HCT116 (cell line): ENCODE measurements at regions not wholly inside any gene's neighbourhood (a gene's known extent, or its start where the extent isn't known, plus 50 kb on each side); places are given as distances from the start of the nearest gene placed in this dataset.

Experiments used
- ATAC-seq: fragments of 200-7000 bp; cut with Tn5 transposase; 2 replicates; pipeline ENCODE4 v1.9.1; 2020; ENCODE audit warnings: mild to moderate bottlenecking, moderate library complexity
- BruUV-seq: library from RNA; stranded (reverse); fragments of 400-500 nt; replicated peaks from 2 replicates; lab custom pipeline; 2021; lab: Mats Ljungman, UMichigan
- CTCF ChIA-PET: fragments of 300-600 bp; sonication (Branson Sonifier 250); formaldehyde crosslinking; loops from one replicate; lab custom pipeline; 2021; ENCODE audit warnings: antibody characterized with exemption; lab: Charles Lee
- POLR2A ChIA-PET: fragments of 300-600, 350-600 bp; sonication (Branson Sonifier 250); formaldehyde crosslinking; loops from one replicate; lab custom pipeline; 2021; ENCODE audit warnings: antibody characterized with exemption; lab: Charles Lee
- RAD21 ChIA-PET, 2 experiments: fragments of 300-600 bp; sonication (Branson Sonifier 250); formaldehyde crosslinking; loops; one replicate each; lab custom pipeline; 2023; ENCODE audit warnings: low total read pairs in 2 of 2; ENCODE audit not compliant: uncharacterized antibody in 2 of 2, unreplicated experiment in 2 of 2, low non-redundant PET in 1 of 2; lab: Charles Lee
- DNase-seq: peaks from one replicate; pipeline ENCODE4 v3.0.0-alpha.2; 2010; ENCODE audit warnings: low read depth, low spot score
- H2AFZ ChIP-seq: fragments of 200-600 bp; shearing (Covaris generic), sonication (generic); 2 replicates; pipeline ENCODE4 v1.6.1; 2017; ENCODE audit warnings: low read depth, mixed run types, mixed read lengths, antibody characterized with exemption, low read length; ENCODE audit not compliant: poor library complexity, severe bottlenecking
- H3K27ac ChIP-seq: 2 replicates; pipeline ENCODE4 v1.5.1; 2012; ENCODE audit warnings: low read depth, low read length
- H3K27me3 ChIP-seq: fragments of 200-600 bp; sonication (generic); 2 replicates; pipeline ENCODE4 v1.6.1; 2016; ENCODE audit warnings: mixed run types, low read length, mixed read lengths; ENCODE audit not compliant: insufficient read depth
- H3K36me3 ChIP-seq, 2 experiments: fragments of 200-500 bp in 1 of 2; fragments of 200-600 bp in 1 of 2; sonication (Bioruptor generic) in 1 of 2; sonication (generic) in 1 of 2; 2 replicates each; pipeline versions ENCODE4 v1.5.1 to v1.6.1; 2014 to 2016; ENCODE audit warnings: low read length in 2 of 2, inconsistent platforms in 1 of 2, mixed read lengths in 1 of 2, mixed run types in 1 of 2; ENCODE audit not compliant: insufficient read depth in 2 of 2, control insufficient read depth in 1 of 2
- H3K4me1 ChIP-seq, 2 experiments: fragments of 200-600 bp in 1 of 2; sonication (generic) in 1 of 2; 2 replicates each; pipeline versions ENCODE4 v1.5.1 to v1.6.1; 2012 to 2017; ENCODE audit warnings: low read length in 2 of 2, inconsistent platforms in 1 of 2, mild to moderate bottlenecking in 1 of 2, mixed read lengths in 1 of 2, mixed run types in 1 of 2, moderate library complexity in 1 of 2; ENCODE audit not compliant: insufficient read depth in 2 of 2, control insufficient read depth in 1 of 2
- H3K4me2 ChIP-seq: fragments of 200-600 bp; sonication (generic); 2 replicates; pipeline ENCODE4 v1.6.1; 2017; ENCODE audit warnings: mixed run types, low read length, mixed read lengths
- H3K4me3 ChIP-seq, 2 experiments: fragments of 200-600 bp in 1 of 2; sonication (generic) in 1 of 2; replicated peaks in 1 of 2; 2 replicates each; pipeline ENCODE4 v1.5.1; 2011 to 2016; ENCODE audit warnings: low read length in 2 of 2, control low read depth in 1 of 2, low read depth in 1 of 2, mild to moderate bottlenecking in 1 of 2, mixed read lengths in 1 of 2, mixed run types in 1 of 2
- H3K79me2 ChIP-seq: fragments of 200-600 bp; sonication (generic); 2 replicates; pipeline ENCODE4 v1.6.1; 2017; ENCODE audit warnings: mild to moderate bottlenecking, mixed run types, low read length, moderate library complexity, mixed read lengths; ENCODE audit not compliant: insufficient read depth
- H3K9ac ChIP-seq: fragments of 200-600 bp; sonication (generic); 2 replicates; pipeline ENCODE4 v1.6.1; 2016; ENCODE audit warnings: low read length, mixed read lengths
- H3K9me2 ChIP-seq: fragments of 200-600 bp; sonication (generic), shearing (Covaris generic); 2 replicates; pipeline ENCODE4 v1.6.1; 2017; ENCODE audit warnings: mixed run types, mild to moderate bottlenecking, moderate library complexity; ENCODE audit not compliant: insufficient read depth
- H3K9me3 ChIP-seq, 2 experiments: fragments of 200-500 bp in 1 of 2; fragments of 200-600 bp in 1 of 2; sonication (Bioruptor generic) in 1 of 2; sonication (generic) in 1 of 2; 2 replicates each; pipeline ENCODE4 v1.6.1; 2014 to 2017; ENCODE audit warnings: low read length in 2 of 2, mixed read lengths in 2 of 2, inconsistent platforms in 1 of 2, low read depth in 1 of 2, mild to moderate bottlenecking in 1 of 2, mixed run types in 1 of 2, moderate library complexity in 1 of 2; ENCODE audit not compliant: control insufficient read depth in 1 of 2, insufficient read depth in 1 of 2
- H4K20me1 ChIP-seq: fragments of 200-600 bp; sonication (generic), shearing (Covaris generic); 2 replicates; pipeline ENCODE4 v1.6.1; 2017; ENCODE audit warnings: mixed run types, mild to moderate bottlenecking, moderate library complexity; ENCODE audit not compliant: insufficient read depth
- CBX3 ChIP-seq: IDR thresholded peaks from 2 replicates; pipeline ENCODE4 v1.6.1; 2012; ENCODE audit warnings: low read depth
- CEBPB ChIP-seq: IDR thresholded peaks from 2 replicates; pipeline ENCODE4 v1.6.1; 2012; ENCODE audit warnings: low read depth
- CTCF ChIP-seq, 3 experiments: fragments of 200-600 bp in 1 of 3; sonication (generic) in 1 of 3; IDR thresholded peaks in 2 of 3; conservative IDR thresholded peaks in 1 of 3; 2 replicates each; pipeline ENCODE4 v1.5.1; 2012 to 2017; ENCODE audit warnings: low read depth in 2 of 3, low read length in 2 of 3, antibody characterized with exemption in 1 of 3, borderline replicate concordance in 1 of 3, control low read depth in 1 of 3, mild to moderate bottlenecking in 1 of 3, mixed read lengths in 1 of 3, mixed run types in 1 of 3, moderate library complexity in 1 of 3; ENCODE audit not compliant: insufficient read depth in 1 of 3
- EZH2 ChIP-seq: fragments of 200-600 bp; sonication (generic); IDR thresholded peaks from 2 replicates; pipeline ENCODE4 v1.6.1; 2017; ENCODE audit warnings: antibody characterized with exemption, mixed run types
- EZH2phosphoT487 ChIP-seq: fragments of 200-600 bp; IDR thresholded peaks from 2 replicates; pipeline ENCODE4 v1.6.1; 2018; ENCODE audit warnings: antibody characterized with exemption, borderline replicate concordance
- POLR2A ChIP-seq: IDR thresholded peaks from 2 replicates; pipeline ENCODE4 v1.7.0; 2011; ENCODE audit warnings: borderline replicate concordance; ENCODE audit not compliant: insufficient read depth, insufficient read length; ENCODE audit errors: extremely low read depth
- POLR2AphosphoS5 ChIP-seq: IDR thresholded peaks from 2 replicates; pipeline ENCODE4 v1.6.1; 2011; ENCODE audit warnings: mild to moderate bottlenecking, low read depth, low read length, moderate library complexity
- RAD21 ChIP-seq: IDR thresholded peaks from 2 replicates; pipeline ENCODE4 v1.6.1; 2012; ENCODE audit warnings: low read depth, mild to moderate bottlenecking
- REST ChIP-seq: IDR thresholded peaks from 2 replicates; pipeline ENCODE4 v1.6.1; 2012; ENCODE audit warnings: low read depth
- SIN3A ChIP-seq: IDR thresholded peaks from 2 replicates; pipeline ENCODE4 v1.6.1; 2012; ENCODE audit warnings: low read depth
- YY1 ChIP-seq: IDR thresholded peaks from 2 replicates; pipeline ENCODE4 v1.6.1; 2011; ENCODE audit warnings: low read length, low read depth, moderate library complexity, mild to moderate bottlenecking; ENCODE audit not compliant: insufficient replicate concordance; ENCODE audit errors: extremely low read depth
- ZBTB33 ChIP-seq: IDR thresholded peaks from 2 replicates; pipeline ENCODE4 v1.6.1; 2011; ENCODE audit warnings: mild to moderate bottlenecking, low read length, moderate library complexity; ENCODE audit not compliant: insufficient replicate concordance; ENCODE audit errors: extremely low read depth
- ZNF274 ChIP-seq: fragments of 200-500 bp; sonication (Bioruptor generic); IDR thresholded peaks from 2 replicates; pipeline ENCODE4 v1.6.1; 2014; ENCODE audit warnings: mild to moderate bottlenecking, low read depth, low read length, inconsistent platforms
- intact Hi-C: fragments of 100-400 bp; cut with micrococcal nuclease; formaldehyde crosslinking; loops from 2 replicates; pipeline ENCODE4 v1.10.0; 2022

GRCh38 chr5:143985832-143986515 lies 174.0 kb downstream of the HMHB1 start:
- intact Hi-C loops: no loop called here
- Histone ChIP-seq H2AFZ (no peak overlapping the region), H3K79me2 (no peaks in the 10 kb centered on the region), H3K4me2 (no peak overlapping the region), H4K20me1 (no peaks in the 10 kb centered on the region), H3K27me3 (no peaks in the 10 kb centered on the region), H3K9ac (no peak overlapping the region), H3K9me2 (no peaks in the 10 kb centered on the region), H3K9me3 (no peaks in the 10 kb centered on the region), H3K4me1 (no peaks in the 10 kb centered on the region), H3K4me3 (no peak overlapping the region), H3K27ac (no peak overlapping the region), H3K36me3 (no peaks in the 10 kb centered on the region)
- no TSS peak for BruUV-seq
- no peak for TF ChIP-seq EZH2phosphoT487
- no peak for TF ChIP-seq RAD21
- TF ChIP-seq YY1: no peak
- TF ChIP-seq REST: no peak
- TF ChIP-seq CEBPB: no peak
- TF ChIP-seq ZNF274: no peak
- no peak for TF ChIP-seq CTCF (IDR thresholded peaks at IDR 0.05 in 2 of 3, conservative IDR thresholded peaks at IDR 0.05 in 1 of 3; ENCODE audit: borderline replicate concordance in 1 of 3, insufficient read depth in 1 of 3, low read depth in 2 of 3, low read length in 2 of 3)
- no peak for TF ChIP-seq SIN3A
- TF ChIP-seq EZH2: no peak
- no peak for TF ChIP-seq CBX3
- no peak for TF ChIP-seq ZBTB33
- no peak for TF ChIP-seq POLR2A
- no peak for TF ChIP-seq POLR2AphosphoS5
- CTCF ChIA-PET: no interaction called here
- no peak for DNase-seq
- POLR2A ChIA-PET: no interaction called here
- RAD21 ChIA-PET: no interaction called here
- no peak for ATAC-seq
